SJCRH30 (cell line): ENCODE measurements at regions not wholly inside any gene's neighbourhood (a gene's known extent, or its start where the extent isn't known, plus 50 kb on each side); places are given as distances from the start of the nearest gene placed in this dataset.
A peak's percentile ranks its signal among the peaks of the same experiment; 100 is the strongest.

Experiments
- DNase-seq, 2 experiments: peaks; one replicate each; pipeline ENCODE4 v3.0.0-alpha.2; 2015 to 2020
- H3K27ac ChIP-seq: fragments of 250-450 bp; sonication (Bioruptor Pico); 2 replicates; pipeline ENCODE4 v1.5.1; 2020; ENCODE audit warnings: mild to moderate bottlenecking, moderate library complexity
- H3K27me3 ChIP-seq: fragments of 250-450 bp; sonication (Bioruptor Pico); 2 replicates; pipeline ENCODE4 v1.5.1; 2020; ENCODE audit warnings: mild to moderate bottlenecking, moderate library complexity
- H3K36me3 ChIP-seq: fragments of 250-450 bp; sonication (Bioruptor Pico); 2 replicates; pipeline ENCODE4 v1.5.1; 2020; ENCODE audit warnings: mild to moderate bottlenecking, moderate library complexity
- H3K4me1 ChIP-seq: fragments of 250-450 bp; sonication (Bioruptor Pico); 2 replicates; pipeline ENCODE4 v1.5.1; 2020; ENCODE audit warnings: mild to moderate bottlenecking, moderate library complexity
- H3K4me3 ChIP-seq: fragments of 250-450 bp; sonication (Bioruptor Pico); 2 replicates; pipeline ENCODE4 v1.5.1; 2020; ENCODE audit warnings: mild to moderate bottlenecking, moderate library complexity
- H3K9me3 ChIP-seq: fragments of 250-450 bp; sonication (Bioruptor Pico); replicated peaks from 2 replicates; pipeline ENCODE4 v1.5.1; 2020; ENCODE audit warnings: mild to moderate bottlenecking, moderate library complexity

GRCh38 chr1:113243529-113243928 lies 146.8 kb upstream of the MAGI3 start:
- no peaks in the 10 kb centered on the region for H3K9me3 ChIP-seq
- H3K4me3 ChIP-seq: no peak overlapping the region
- H3K4me1 ChIP-seq: no peaks in the 10 kb centered on the region
- H3K27ac ChIP-seq: no peak overlapping the region
- DNase-seq: no peak
- H3K27me3 ChIP-seq: peaks cover 1% of the 10 kb centered on the region; the same call in 1 of the 2 replicates
- H3K36me3 ChIP-seq: no peaks in the 10 kb centered on the region

- no peak for DNase-seq
- Histone ChIP-seq H3K4me3 (no peak overlapping the region), H3K27ac (no peak overlapping the region), H3K27me3 (no peaks in the 10 kb centered on the region; the same call in 1 of the 2 replicates), H3K36me3 (no peaks in the 10 kb centered on the region), H3K9me3 (no peaks in the 10 kb centered on the region), H3K4me1 (no peaks in the 10 kb centered on the region)
Measured at GRCh38 chr1:113244112-113244820, 146.0 kb upstream of the MAGI3 start.

- H3K27me3 ChIP-seq: peaks cover 3% of the 10 kb centered on the region; the same call in 1 of the 2 replicates
- no peak overlapping the region for H3K27ac ChIP-seq
- H3K4me1 ChIP-seq: no peaks in the 10 kb centered on the region
- H3K4me3 ChIP-seq: no peak overlapping the region
- no peak for DNase-seq
- H3K9me3 ChIP-seq: no peaks in the 10 kb centered on the region
- H3K36me3 ChIP-seq: no peaks in the 10 kb centered on the region
Measured at GRCh38 chr1:113245252-113245651, 145.1 kb upstream of the MAGI3 start.

GRCh38 chr1:113246929-113247328 lies 143.4 kb upstream of the MAGI3 start:
- Histone ChIP-seq H3K9me3 (no peaks in the 10 kb centered on the region), H3K27me3 (peaks cover 3% of the 10 kb centered on the region; the same call in 1 of the 2 replicates), H3K4me3 (no peak overlapping the region), H3K4me1 (no peaks in the 10 kb centered on the region), H3K27ac (no peak overlapping the region), H3K36me3 (no peaks in the 10 kb centered on the region)
- no peak for DNase-seq

- no peak overlapping the region for H3K4me3 ChIP-seq
- H3K27ac ChIP-seq: no peak overlapping the region
- H3K4me1 ChIP-seq: no peaks in the 10 kb centered on the region
- no peak for DNase-seq
- no peaks in the 10 kb centered on the region for H3K9me3 ChIP-seq
- no peaks in the 10 kb centered on the region for H3K36me3 ChIP-seq
- peaks cover 3% of the 10 kb centered on the region; the same call in 1 of the 2 replicates for H3K27me3 ChIP-seq
Measured at GRCh38 chr1:113247355-113247754, 143.0 kb upstream of the MAGI3 start.

GRCh38 chr1:113247782-113248181 lies 142.5 kb upstream of the MAGI3 start:
- H3K9me3 ChIP-seq: no peaks in the 10 kb centered on the region
- H3K36me3 ChIP-seq: no peaks in the 10 kb centered on the region
- no peak overlapping the region for H3K27ac ChIP-seq
- H3K4me3 ChIP-seq: no peak overlapping the region
- H3K27me3 ChIP-seq: peaks cover 3% of the 10 kb centered on the region; the same call in 1 of the 2 replicates
- no peaks in the 10 kb centered on the region for H3K4me1 ChIP-seq
- no peak for DNase-seq

- Histone ChIP-seq H3K27me3 (peaks cover 3% of the 10 kb centered on the region; the same call in 1 of the 2 replicates), H3K4me3 (no peak overlapping the region), H3K9me3 (no peaks in the 10 kb centered on the region), H3K27ac (no peak overlapping the region), H3K4me1 (no peaks in the 10 kb centered on the region), H3K36me3 (no peaks in the 10 kb centered on the region)
- no peak for DNase-seq
Measured at GRCh38 chr1:113248494-113248893, 141.8 kb upstream of the MAGI3 start.

- DNase-seq: no peak
- H3K36me3 ChIP-seq: no peaks in the 10 kb centered on the region
- H3K4me3 ChIP-seq: no peak overlapping the region
- H3K27me3 ChIP-seq: 0 out of 2 replicates have a peak, but pooled peaks cover 3% of the 10 kb centered on the region
- peaks cover 3% of the 10 kb centered on the region; the same call in 1 of the 2 replicates for H3K4me1 ChIP-seq
- no peaks in the 10 kb centered on the region; the same call in 1 of the 2 replicates for H3K9me3 ChIP-seq
- no peak overlapping the region for H3K27ac ChIP-seq
Measured at GRCh38 chr1:113250161-113250560, 140.2 kb upstream of the MAGI3 start.

GRCh38 chr1:113252166-113252565 lies 138.1 kb upstream of the MAGI3 start:
- DNase-seq: no peak
- H3K9me3 ChIP-seq: no peaks in the 10 kb centered on the region; the same call in 1 of the 2 replicates
- no peak overlapping the region for H3K4me3 ChIP-seq
- no peaks in the 10 kb centered on the region for H3K36me3 ChIP-seq
- peaks cover 3% of the 10 kb centered on the region; the same call in 1 of the 2 replicates for H3K27me3 ChIP-seq
- H3K27ac ChIP-seq: no peak overlapping the region
- H3K4me1 ChIP-seq: peaks cover 3% of the 10 kb centered on the region; the same call in 1 of the 2 replicates

- Histone ChIP-seq H3K27ac (no peak overlapping the region), H3K4me3 (no peak overlapping the region), H3K4me1 (peaks cover 3% of the 10 kb centered on the region; the same call in 1 of the 2 replicates), H3K9me3 (no peaks in the 10 kb centered on the region; the same call in 1 of the 2 replicates), H3K27me3 (peaks cover 4% of the 10 kb centered on the region; the same call in 1 of the 2 replicates), H3K36me3 (no peaks in the 10 kb centered on the region)
- DNase-seq: no peak
Measured at GRCh38 chr1:113253187-113253586, 137.1 kb upstream of the MAGI3 start.

GRCh38 chr1:113253590-113253989 lies 136.7 kb upstream of the MAGI3 start:
- no peak for DNase-seq
- Histone ChIP-seq H3K4me1 (peaks cover 3% of the 10 kb centered on the region; the same call in 1 of the 2 replicates), H3K27ac (no peak overlapping the region), H3K9me3 (no peaks in the 10 kb centered on the region; the same call in 1 of the 2 replicates), H3K27me3 (peaks cover 6% of the 10 kb centered on the region; the same call in 1 of the 2 replicates), H3K4me3 (no peak overlapping the region), H3K36me3 (no peaks in the 10 kb centered on the region)

GRCh38 chr1:113255038-113255719 lies 135.1 kb upstream of the MAGI3 start:
- Histone ChIP-seq H3K4me3 (no peak overlapping the region), H3K9me3 (no peaks in the 10 kb centered on the region; the same call in 1 of the 2 replicates), H3K4me1 (peaks cover 3% of the 10 kb centered on the region; the same call in 1 of the 2 replicates), H3K36me3 (no peaks in the 10 kb centered on the region), H3K27me3 (peaks cover 3% of the 10 kb centered on the region; the same call in 1 of the 2 replicates), H3K27ac (no peak overlapping the region)
- DNase-seq: no peak

GRCh38 chr1:113255720-113256347 lies 134.5 kb upstream of the MAGI3 start:
- Histone ChIP-seq H3K36me3 (no peaks in the 10 kb centered on the region), H3K4me1 (peaks cover 3% of the 10 kb centered on the region; the same call in 1 of the 2 replicates)
- peak; percentile 7 to 44 for DNase-seq

GRCh38 chr1:113256348-113256729 lies 134.0 kb upstream of the MAGI3 start:
- H3K27ac ChIP-seq: no peak overlapping the region
- H3K9me3 ChIP-seq: no peaks in the 10 kb centered on the region; the same call in 1 of the 2 replicates
- H3K27me3 ChIP-seq: peaks cover 3% of the 10 kb centered on the region; the same call in 1 of the 2 replicates
- H3K4me3 ChIP-seq: no peak overlapping the region
- no peaks in the 10 kb centered on the region for H3K36me3 ChIP-seq
- DNase-seq: no peak
- H3K4me1 ChIP-seq: peaks cover 3% of the 10 kb centered on the region; the same call in 1 of the 2 replicates

More at GRCh38 chr1:113255720-113256347, 134.5 kb upstream of the MAGI3 start:
- no peaks in the 10 kb centered on the region; the same call in 1 of the 2 replicates for H3K9me3 ChIP-seq
- peaks cover 3% of the 10 kb centered on the region; the same call in 1 of the 2 replicates for H3K27me3 ChIP-seq
- no peak overlapping the region for H3K4me3 ChIP-seq
- H3K27ac ChIP-seq: no peak overlapping the region
